ENCODE measurements at regions not wholly inside any gene's neighbourhood (a gene's known extent, or its start where the extent isn't known, plus 50 kb on each side); places are given as distances from the start of the nearest gene placed in this dataset.
"Not testable (repeated sequence)": the region's sequence is repeated elsewhere in the genome, so short reads cannot be mapped to it uniquely, and the experiment has no call there.

- Mint-ChIP-seq H3K36me3 (peaks cover 32% of the 10 kb centered on the region), H3K27ac (no peak overlapping the region), H3K4me1 (peaks cover 3% of the 10 kb centered on the region), H3K9me3 (no peaks in the 10 kb centered on the region), H3K4me3 (no peak overlapping the region), H3K27me3 (no peaks in the 10 kb centered on the region)
- no peak for DNase-seq
These were observed 311.8 kb upstream of the RGS6 start for GRCh38 chr14:71620401-71620800.

- Mint-ChIP-seq H3K9me3 (no peaks in the 10 kb centered on the region), H3K4me1 (peaks cover under 1% of the 10 kb centered on the region), H3K36me3 (peaks cover 29% of the 10 kb centered on the region), H3K27ac (no peak overlapping the region), H3K27me3 (no peaks in the 10 kb centered on the region), H3K4me3 (no peak overlapping the region)
- DNase-seq, result no peak
These were observed 311.0 kb upstream of the RGS6 start for GRCh38 chr14:71621276-71621675.

DNA sequence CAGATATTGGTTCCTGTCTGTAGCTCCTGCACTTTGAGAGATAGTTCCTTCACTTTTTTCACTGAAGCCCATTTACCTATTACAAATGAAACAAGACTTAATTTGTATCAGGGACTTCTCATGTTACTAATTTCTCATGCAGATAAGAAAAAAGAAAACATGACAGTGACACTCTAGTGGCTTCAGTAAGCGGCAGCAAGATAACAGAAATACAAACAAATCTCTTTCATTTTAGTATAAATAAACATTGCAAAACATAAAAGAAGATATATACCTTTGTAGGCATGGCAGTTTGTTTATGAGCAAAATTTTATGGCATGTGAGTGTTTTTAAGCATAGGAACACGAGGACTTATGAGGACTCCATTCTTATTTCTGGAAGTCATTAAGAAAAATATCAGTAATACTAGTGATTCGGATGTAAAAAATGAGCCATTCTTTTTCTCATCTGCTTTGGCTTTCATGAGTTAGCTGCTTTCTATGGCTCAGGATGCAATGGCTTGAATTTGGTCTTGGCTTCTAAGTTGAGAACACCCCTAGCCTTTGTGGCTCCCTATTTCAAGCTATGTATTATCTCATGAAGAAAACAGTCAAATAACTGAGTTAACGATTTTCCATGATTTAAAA is 310.1 kb upstream of the RGS6 start:
- Mint-ChIP-seq H3K36me3 (peaks cover 29% of the 10 kb centered on the region), H3K9me3 (no peaks in the 10 kb centered on the region), H3K27me3 (no peaks in the 10 kb centered on the region), H3K4me3 (no peak overlapping the region), H3K4me1 (no peaks in the 10 kb centered on the region), H3K27ac (no peak overlapping the region)
- no peak for DNase-seq

DNA sequence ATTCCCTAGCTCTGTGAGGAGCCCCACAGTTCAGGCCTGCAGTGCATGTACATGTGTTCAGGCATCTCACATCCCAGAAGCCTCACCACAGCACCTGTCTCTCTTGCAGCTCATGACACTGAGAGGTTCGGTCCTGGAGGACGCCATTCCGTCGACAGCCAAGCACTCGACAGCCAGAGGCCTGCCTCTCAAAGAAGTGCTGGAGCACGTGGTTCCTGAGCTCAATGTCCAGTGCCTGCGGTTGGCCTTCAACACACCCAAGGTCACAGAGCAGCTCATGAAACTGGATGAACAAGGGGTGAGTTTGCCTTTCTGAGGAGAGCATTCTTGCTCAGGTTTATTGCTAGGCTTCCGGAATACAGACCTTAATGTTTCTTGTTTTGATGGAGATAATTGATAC is 308.3 kb upstream of the RGS6 start:
- no peak for DNase-seq
- Mint-ChIP-seq H3K27ac (no peak overlapping the region), H3K4me1 (no peaks in the 10 kb centered on the region), H3K9me3 (no peaks in the 10 kb centered on the region), H3K36me3 (peaks cover 30% of the 10 kb centered on the region), H3K4me3 (no peak overlapping the region), H3K27me3 (no peaks in the 10 kb centered on the region)

GRCh38 chr14:71625175-71625574 is 307.1 kb upstream of the RGS6 start:
- H3K4me1 Mint-ChIP-seq, result peaks cover 2% of the 10 kb centered on the region
- no peak overlapping the region for H3K4me3 Mint-ChIP-seq
- no peaks in the 10 kb centered on the region for H3K27me3 Mint-ChIP-seq
- no peak for DNase-seq
- H3K36me3 Mint-ChIP-seq, result peaks cover 35% of the 10 kb centered on the region
- H3K9me3 Mint-ChIP-seq, result no peaks in the 10 kb centered on the region
- no peak overlapping the region for H3K27ac Mint-ChIP-seq

- Mint-ChIP-seq H3K9me3 (peaks cover 4% of the 10 kb centered on the region), H3K4me3 (no peak overlapping the region), H3K27ac (no peak overlapping the region), H3K27me3 (no peaks in the 10 kb centered on the region), H3K4me1 (peaks cover 3% of the 10 kb centered on the region), H3K36me3 (peaks cover 34% of the 10 kb centered on the region)
- no peak for DNase-seq
These were observed 306.1 kb upstream of the RGS6 start for GRCh38 chr14:71625891-71626701.

DNA sequence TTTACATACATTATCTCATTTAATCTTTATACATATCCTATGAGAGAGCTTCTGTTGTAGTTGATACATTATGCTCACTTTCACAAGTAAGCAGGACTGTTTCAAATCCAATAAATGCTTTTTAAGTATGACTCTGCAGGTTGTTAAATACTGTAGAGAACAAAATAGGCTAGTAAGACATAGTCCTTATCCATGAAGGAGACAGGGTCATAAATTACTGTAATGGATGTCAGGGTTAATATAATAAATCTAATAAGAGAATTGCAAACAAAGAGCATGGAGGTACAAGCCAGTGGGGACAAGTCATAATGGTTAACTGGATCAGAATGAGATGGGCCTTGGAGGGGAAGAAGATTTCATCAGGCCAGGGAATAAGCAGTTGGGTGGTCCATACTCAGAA is 303.8 kb upstream of the RGS6 start:
- peak overlapping the region; percentile 25 for H3K27ac Mint-ChIP-seq
- peaks cover 4% of the 10 kb centered on the region for H3K9me3 Mint-ChIP-seq
- no peaks in the 10 kb centered on the region for H3K27me3 Mint-ChIP-seq
- peaks cover 41% of the 10 kb centered on the region for H3K36me3 Mint-ChIP-seq
- no peak for DNase-seq
- no peak overlapping the region for H3K4me3 Mint-ChIP-seq
- H3K4me1 Mint-ChIP-seq, result peaks cover 6% of the 10 kb centered on the region

- Mint-ChIP-seq H3K4me1 (peaks cover 6% of the 10 kb centered on the region), H3K27me3 (no peaks in the 10 kb centered on the region), H3K4me3 (no peak overlapping the region), H3K9me3 (peaks cover 9% of the 10 kb centered on the region), H3K27ac (no peak overlapping the region), H3K36me3 (peaks cover 43% of the 10 kb centered on the region)
- no peak for DNase-seq
These were observed 303.0 kb upstream of the RGS6 start for GRCh38 chr14:71629250-71629649.

- Mint-ChIP-seq H3K4me1 (peaks cover 6% of the 10 kb centered on the region), H3K9me3 (peaks cover 9% of the 10 kb centered on the region), H3K4me3 (no peak overlapping the region), H3K27ac (no peak overlapping the region), H3K27me3 (no peaks in the 10 kb centered on the region), H3K36me3 (peaks cover 48% of the 10 kb centered on the region)
- DNase-seq, result no peak
These were observed 302.3 kb upstream of the RGS6 start for GRCh38 chr14:71629765-71630492.

GRCh38 chr14:71631030-71631429 is 301.2 kb upstream of the RGS6 start:
- H3K27ac Mint-ChIP-seq, H3K27me3 Mint-ChIP-seq, DNase-seq, H3K9me3 Mint-ChIP-seq, H3K4me1 Mint-ChIP-seq, H3K4me3 Mint-ChIP-seq: not testable (repeated sequence)
- H3K36me3 Mint-ChIP-seq, result peaks cover 53% of the 10 kb centered on the region

DNA sequence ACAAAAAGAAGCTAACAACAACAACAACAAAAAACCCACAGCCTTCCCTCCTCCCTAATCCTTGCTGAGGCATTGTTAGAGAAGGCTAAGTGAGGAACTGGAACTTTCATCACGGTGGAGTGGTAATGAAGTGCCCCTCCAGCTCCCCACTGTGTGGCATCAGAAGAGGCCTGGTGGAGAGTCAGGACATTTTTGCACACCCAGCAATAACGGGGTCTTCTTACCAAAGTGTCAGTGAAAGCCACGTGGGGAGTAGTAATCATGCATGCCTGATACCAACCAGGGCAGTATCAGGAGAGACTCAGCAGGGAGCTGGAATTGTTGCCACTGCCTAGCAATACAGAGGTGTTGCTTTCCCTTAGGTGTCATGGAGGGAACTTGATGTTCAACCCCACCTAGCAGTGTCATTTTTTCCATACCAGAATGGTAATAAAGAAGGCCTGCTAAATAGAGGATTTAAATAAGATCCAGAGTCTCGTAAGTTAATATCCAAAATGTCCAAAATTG is 299.7 kb upstream of the RGS6 start:
- no peak for DNase-seq
- H3K27ac Mint-ChIP-seq, result peak overlapping the region; percentile 8
- no peaks in the 10 kb centered on the region for H3K27me3 Mint-ChIP-seq
- H3K4me3 Mint-ChIP-seq, result no peak overlapping the region
- H3K36me3 Mint-ChIP-seq, result peaks cover 62% of the 10 kb centered on the region
- peaks cover 15% of the 10 kb centered on the region for H3K4me1 Mint-ChIP-seq
- H3K9me3 Mint-ChIP-seq, result peaks cover 9% of the 10 kb centered on the region

DNA sequence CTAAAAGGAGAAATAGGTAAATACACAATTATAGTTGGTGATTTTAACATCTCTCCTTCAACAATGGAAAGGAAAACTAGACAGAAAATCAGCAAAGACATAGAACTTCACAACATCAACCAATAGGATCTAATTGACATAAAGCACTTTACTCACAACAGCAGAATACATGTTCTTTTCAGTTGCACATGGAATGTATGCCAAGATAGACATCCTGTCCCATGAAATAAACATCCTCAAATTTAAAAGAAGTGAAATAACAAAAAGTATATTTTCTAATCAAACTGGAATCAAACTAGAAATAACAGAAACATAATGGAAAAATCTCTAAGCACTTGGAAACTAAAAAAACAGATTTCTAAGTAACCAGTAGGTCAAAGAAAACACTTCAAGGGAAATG is 296.2 kb upstream of the RGS6 start:
- no peak for DNase-seq
- peak overlapping the region; percentile 73 for H3K27ac Mint-ChIP-seq
- H3K27me3 Mint-ChIP-seq, result no peaks in the 10 kb centered on the region
- no peak overlapping the region for H3K4me3 Mint-ChIP-seq
- peaks cover 10% of the 10 kb centered on the region for H3K9me3 Mint-ChIP-seq
- H3K4me1 Mint-ChIP-seq, result peaks cover 12% of the 10 kb centered on the region
- peaks cover 67% of the 10 kb centered on the region for H3K36me3 Mint-ChIP-seq

GRCh38 chr14:71636820-71637471 is 295.3 kb upstream of the RGS6 start:
- H3K4me1 Mint-ChIP-seq, result peaks cover 12% of the 10 kb centered on the region
- peaks cover 11% of the 10 kb centered on the region for H3K9me3 Mint-ChIP-seq
- no peak for DNase-seq
- H3K27me3 Mint-ChIP-seq, result no peaks in the 10 kb centered on the region
- H3K36me3 Mint-ChIP-seq, result peaks cover 68% of the 10 kb centered on the region
- H3K27ac Mint-ChIP-seq, result no peak overlapping the region
- H3K4me3 Mint-ChIP-seq, result no peak overlapping the region

DNA sequence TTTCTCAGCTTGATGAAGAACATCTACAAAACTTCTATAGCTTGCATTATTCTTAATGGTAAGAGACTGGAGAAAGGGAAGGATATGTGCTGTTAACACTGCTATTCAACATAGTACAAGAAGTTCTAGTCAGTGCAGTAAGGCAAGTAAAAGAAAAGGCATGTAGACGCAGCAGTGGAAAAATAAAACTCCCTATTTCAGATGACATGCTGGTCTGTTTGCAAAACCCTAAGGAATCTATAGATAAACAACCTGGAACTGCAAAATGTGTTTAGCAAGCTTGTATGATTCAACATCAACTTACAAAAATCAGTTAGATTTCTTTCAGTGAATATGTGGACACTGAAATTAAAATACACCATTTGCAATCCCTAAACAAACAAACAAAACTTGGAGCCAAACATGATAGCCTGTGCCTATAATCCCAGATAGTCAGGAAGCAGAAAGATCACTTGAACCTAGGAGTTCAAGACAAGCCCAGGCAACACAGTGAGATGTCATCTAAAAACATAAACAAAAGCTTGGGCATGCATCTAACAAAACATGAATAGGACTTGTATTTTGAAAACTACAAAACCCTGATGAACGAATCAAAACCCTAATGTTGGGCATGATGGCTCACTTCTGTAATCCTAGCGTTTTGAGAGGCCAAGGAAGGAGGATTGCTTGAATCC is 293.6 kb upstream of the RGS6 start:
- peaks cover 18% of the 10 kb centered on the region for H3K9me3 Mint-ChIP-seq
- no peaks in the 10 kb centered on the region for H3K27me3 Mint-ChIP-seq
- H3K27ac Mint-ChIP-seq, result no peak overlapping the region
- H3K4me3 Mint-ChIP-seq, result no peak overlapping the region
- DNase-seq, result no peak
- H3K36me3 Mint-ChIP-seq, result peaks cover 64% of the 10 kb centered on the region
- peaks cover 9% of the 10 kb centered on the region for H3K4me1 Mint-ChIP-seq

Measured in activated naive CD8-positive, alpha-beta T cell treated with anti-CD3 and anti-CD28 coated beads for 36 hours (primary cell).